OCI-LY3 (cell line): ENCODE measurements at regions not wholly inside any gene's neighbourhood (a gene's known extent, or its start where the extent isn't known, plus 50 kb on each side); places are given as distances from the start of the nearest gene placed in this dataset.

ENCODE experiments used
- H2AFZ ChIP-seq: fragments of 200-600, 300-600 bp; shearing (Covaris generic); 2 replicates; pipeline ENCODE4 v1.6.0; 2014; ENCODE audit warnings: antibody characterized with exemption, low read depth, low read length
- H3K27ac ChIP-seq: fragments of 200-600, 300-600 bp; sonication (generic); 2 replicates; pipeline ENCODE4 v1.5.1; 2014; ENCODE audit warnings: mild to moderate bottlenecking, low read length, moderate library complexity, mixed read lengths
- H3K27me3 ChIP-seq: fragments of 200-600, 300-600 bp; sonication (generic); 2 replicates; pipeline ENCODE4 v1.6.1; 2014; ENCODE audit warnings: low read depth, low read length, mixed read lengths
- H3K36me3 ChIP-seq: fragments of 200-600, 300-600 bp; sonication (generic); replicated peaks from 2 replicates; pipeline ENCODE3; 2014; ENCODE audit warnings: low read depth, low read length, mixed read lengths
- H3K4me1 ChIP-seq: fragments of 300-600, 200-600 bp; sonication (generic); 2 replicates; pipeline ENCODE4 v1.6.1; 2014; ENCODE audit warnings: low read length, mixed read lengths
- H3K4me2 ChIP-seq: fragments of 200-600, 300-600 bp; sonication (generic); 2 replicates; pipeline ENCODE4 v1.6.1; 2014; ENCODE audit warnings: low read length, mixed read lengths
- H3K4me3 ChIP-seq: fragments of 300-600, 200-600 bp; sonication (generic); 2 replicates; pipeline ENCODE4 v1.5.1; 2014; ENCODE audit warnings: antibody characterized with exemption, mild to moderate bottlenecking, low read length, moderate library complexity
- H3K79me2 ChIP-seq: fragments of 300-600, 200-600 bp; shearing (Covaris generic); 2 replicates; pipeline ENCODE4 v1.6.1; 2014; ENCODE audit warnings: mild to moderate bottlenecking, low read length, mixed read lengths
- H3K9ac ChIP-seq: fragments of 300-600, 200-600 bp; shearing (Covaris generic); 2 replicates; pipeline ENCODE4 v1.6.0; 2014; ENCODE audit warnings: mild to moderate bottlenecking, low read length, moderate library complexity
- H3K9me3 ChIP-seq: fragments of 200-600, 300-600 bp; shearing (Covaris generic); 2 replicates; pipeline ENCODE4 v1.6.1; 2014; ENCODE audit warnings: low read length, mixed read lengths; ENCODE audit not compliant: insufficient read depth
- H4K20me1 ChIP-seq: fragments of 200-600, 300-600 bp; sonication (generic); 2 replicates; pipeline ENCODE4 v1.6.1; 2016; ENCODE audit warnings: low read length, mixed read lengths; ENCODE audit not compliant: insufficient read depth
- CTCF ChIP-seq: fragments of 200-600, 300-600 bp; sonication (generic); IDR thresholded peaks from 2 replicates; pipeline ENCODE4 v1.5.1; 2014; ENCODE audit warnings: antibody characterized with exemption, low read length, low read depth
- EZH2phosphoT487 ChIP-seq: fragments of 200-600 bp; shearing (Covaris generic); IDR thresholded peaks from 2 replicates; pipeline ENCODE4 v1.6.1; 2018; ENCODE audit warnings: antibody characterized with exemption, mixed run types, low read depth

- H3K36me3 ChIP-seq, result no peaks in the 10 kb centered on the region
- TF ChIP-seq EZH2phosphoT487, result no peak
- no peak for TF ChIP-seq CTCF
- no peak overlapping the region for H3K4me3 ChIP-seq
- no peaks in the 10 kb centered on the region for H3K79me2 ChIP-seq
- H3K27me3 ChIP-seq, result no peaks in the 10 kb centered on the region
- no peaks in the 10 kb centered on the region for H3K4me1 ChIP-seq
- H2AFZ ChIP-seq, result no peak overlapping the region
- no peak overlapping the region for H3K27ac ChIP-seq
- no peak overlapping the region for H3K9ac ChIP-seq
- H4K20me1 ChIP-seq, result no peaks in the 10 kb centered on the region
- no peak overlapping the region for H3K4me2 ChIP-seq
- H3K9me3 ChIP-seq, result no peaks in the 10 kb centered on the region
These were observed 463.1 kb downstream of the PCDH7 start for GRCh38 chr4:31183256-31183655.

GRCh38 chr4:31185014-31185585 is 464.9 kb downstream of the PCDH7 start:
- Histone ChIP-seq H3K4me1 (no peaks in the 10 kb centered on the region), H3K79me2 (no peaks in the 10 kb centered on the region)
- TF ChIP-seq CTCF (no peak), EZH2phosphoT487 (no peak)

GRCh38 chr4:31187979-31188378 is 467.8 kb downstream of the PCDH7 start:
- TF ChIP-seq CTCF, result no peak
- TF ChIP-seq EZH2phosphoT487, result no peak
- no peaks in the 10 kb centered on the region for H4K20me1 ChIP-seq
- H3K36me3 ChIP-seq, result no peaks in the 10 kb centered on the region
- no peak overlapping the region for H3K4me3 ChIP-seq
- no peak overlapping the region for H3K9ac ChIP-seq
- H3K79me2 ChIP-seq, result no peaks in the 10 kb centered on the region
- no peaks in the 10 kb centered on the region for H3K4me1 ChIP-seq
- peaks cover 5% of the 10 kb centered on the region; the same call in 1 of the 2 replicates for H3K9me3 ChIP-seq
- no peak overlapping the region for H3K27ac ChIP-seq
- no peak overlapping the region for H3K4me2 ChIP-seq
- H3K27me3 ChIP-seq, result no peaks in the 10 kb centered on the region
- no peak overlapping the region for H2AFZ ChIP-seq

More at GRCh38 chr4:31185014-31185585, 464.9 kb downstream of the PCDH7 start:
- H2AFZ ChIP-seq, result no peak overlapping the region
- H3K9me3 ChIP-seq, result no peaks in the 10 kb centered on the region
- no peaks in the 10 kb centered on the region for H4K20me1 ChIP-seq
- H3K9ac ChIP-seq, result no peak overlapping the region
- no peaks in the 10 kb centered on the region for H3K36me3 ChIP-seq
- H3K4me2 ChIP-seq, result no peak overlapping the region
- no peak overlapping the region for H3K27ac ChIP-seq
- H3K4me3 ChIP-seq, result no peak overlapping the region
- H3K27me3 ChIP-seq, result no peaks in the 10 kb centered on the region

- Histone ChIP-seq H3K27ac (no peak overlapping the region), H3K79me2 (no peaks in the 10 kb centered on the region), H3K9me3 (peaks cover 5% of the 10 kb centered on the region; the same call in 1 of the 2 replicates), H3K4me3 (no peak overlapping the region), H2AFZ (no peak overlapping the region), H3K36me3 (no peaks in the 10 kb centered on the region), H3K27me3 (no peaks in the 10 kb centered on the region), H4K20me1 (no peaks in the 10 kb centered on the region), H3K4me1 (no peaks in the 10 kb centered on the region), H3K4me2 (no peak overlapping the region), H3K9ac (no peak overlapping the region)
- no peak for TF ChIP-seq CTCF
- no peak for TF ChIP-seq EZH2phosphoT487
These were observed 469.8 kb downstream of the PCDH7 start for GRCh38 chr4:31189938-31190337.
